ENCODE measurements at regions not wholly inside any gene's neighbourhood (a gene's known extent, or its start where the extent isn't known, plus 50 kb on each side); places are given as distances from the start of the nearest gene placed in this dataset.

DNA sequence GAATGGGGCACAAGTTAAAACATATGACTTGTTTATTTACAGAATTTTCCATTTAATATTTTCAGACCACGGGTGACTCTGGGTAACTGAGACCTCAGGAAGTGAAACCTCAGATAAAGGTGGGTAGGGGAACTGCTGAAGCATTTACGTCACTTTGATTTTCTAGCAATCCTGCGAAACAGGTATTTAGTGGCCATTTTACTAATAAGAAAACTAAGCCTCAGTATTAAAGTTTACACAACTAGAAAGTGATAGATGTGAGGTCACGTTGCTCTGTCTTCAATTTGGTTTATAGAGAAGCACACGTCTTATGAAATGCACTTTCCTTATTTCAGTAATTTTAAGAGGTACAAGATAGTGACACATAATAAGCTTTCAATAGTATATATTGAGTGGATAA is 402.8 kb downstream of the FGF9 start:
- TF ChIP-seq, protein P1, sequence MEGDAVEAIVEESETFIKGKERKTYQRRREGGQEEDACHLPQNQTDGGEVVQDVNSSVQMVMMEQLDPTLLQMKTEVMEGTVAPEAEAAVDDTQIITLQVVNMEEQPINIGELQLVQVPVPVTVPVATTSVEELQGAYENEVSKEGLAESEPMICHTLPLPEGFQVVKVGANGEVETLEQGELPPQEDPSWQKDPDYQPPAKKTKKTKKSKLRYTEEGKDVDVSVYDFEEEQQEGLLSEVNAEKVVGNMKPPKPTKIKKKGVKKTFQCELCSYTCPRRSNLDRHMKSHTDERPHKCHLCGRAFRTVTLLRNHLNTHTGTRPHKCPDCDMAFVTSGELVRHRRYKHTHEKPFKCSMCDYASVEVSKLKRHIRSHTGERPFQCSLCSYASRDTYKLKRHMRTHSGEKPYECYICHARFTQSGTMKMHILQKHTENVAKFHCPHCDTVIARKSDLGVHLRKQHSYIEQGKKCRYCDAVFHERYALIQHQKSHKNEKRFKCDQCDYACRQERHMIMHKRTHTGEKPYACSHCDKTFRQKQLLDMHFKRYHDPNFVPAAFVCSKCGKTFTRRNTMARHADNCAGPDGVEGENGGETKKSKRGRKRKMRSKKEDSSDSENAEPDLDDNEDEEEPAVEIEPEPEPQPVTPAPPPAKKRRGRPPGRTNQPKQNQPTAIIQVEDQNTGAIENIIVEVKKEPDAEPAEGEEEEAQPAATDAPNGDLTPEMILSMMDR (conservative IDR thresholded peaks at IDR 0.05), result no peak
- Histone ChIP-seq H3K23me2 (ENCODE audit: insufficient read length, low read depth, low read length, poor library complexity, severe bottlenecking) (no peaks in the 10 kb centered on the region), H4K5ac (ENCODE audit: insufficient read length, low read depth, low read length) (no peak overlapping the region), H2BK12ac (ENCODE audit: insufficient read length, low read depth, low read length) (no peak overlapping the region), H3K9ac (ENCODE audit: extremely low read depth, insufficient read length, low read length) (no peak overlapping the region), H3K79me2 (ENCODE audit: insufficient read depth, low read length) (no peaks in the 10 kb centered on the region), H3K18ac (ENCODE audit: insufficient read length, low read depth, low read length) (no peak overlapping the region), H3K14ac (ENCODE audit: insufficient read depth, low read length) (no peak overlapping the region), H4K20me1 (ENCODE audit: control insufficient read depth, insufficient read depth, insufficient read length) (no peaks in the 10 kb centered on the region), H4K8ac (replicated peaks; ENCODE audit: insufficient read length, low read depth, low read length) (no peak overlapping the region), H3K9me3 (ENCODE audit: control insufficient read depth, low read depth, low read length) (no peaks in the 10 kb centered on the region), H3K23ac (ENCODE audit: insufficient read length, low read depth, low read length) (no peak overlapping the region), H3K27ac (ENCODE audit: insufficient read length, low read depth, low read length) (no peak overlapping the region), H2AFZ (ENCODE audit: low read length) (no peak overlapping the region), H3K4ac (ENCODE audit: low read depth, low read length) (no peak overlapping the region), H3K56ac (ENCODE audit: insufficient read length, low read depth, low read length) (no peak overlapping the region), H3K79me1 (ENCODE audit: insufficient read depth, low read depth, low read length, poor library complexity, severe bottlenecking) (no peaks in the 10 kb centered on the region), H2BK5ac (ENCODE audit: insufficient read length, low read length) (no peak overlapping the region), H2BK20ac (ENCODE audit: low read depth, low read length, poor library complexity, severe bottlenecking) (no peak overlapping the region), H3T11ph (ENCODE audit: low read length) (no peak overlapping the region), H2BK15ac (ENCODE audit: low read depth, low read length) (no peak overlapping the region), H2BK120ac (ENCODE audit: low read depth, low read length, poor library complexity, severe bottlenecking) (no peak overlapping the region), H3K27me3 (ENCODE audit: insufficient read depth, low read length) (peaks cover 4% of the 10 kb centered on the region; the same call in 1 of the 2 replicates), H4K91ac (ENCODE audit: insufficient read length, low read depth, low read length) (no peak overlapping the region), H2AK5ac (ENCODE audit: insufficient read length, low read length) (no peak overlapping the region), H3K4me2 (ENCODE audit: insufficient read depth, insufficient read length, low read length) (no peak overlapping the region), H3K4me1 (ENCODE audit: insufficient read depth, low read length) (no peaks in the 10 kb centered on the region)
- H3K27me3 Mint-ChIP-seq (ENCODE audit: low read depth), result peaks cover 20% of the 10 kb centered on the region
- H3K4me3 Mint-ChIP-seq, result no peak overlapping the region
- no peaks in the 10 kb centered on the region for H3K36me3 Mint-ChIP-seq (ENCODE audit: insufficient read depth in 1 of 3, low read depth in 3 of 3)
- no peak overlapping the region for H3K27ac Mint-ChIP-seq
- DNase-seq, result no peak
- WGBS (ENCODE audit: extremely low coverage, insufficient read length, low lambda C conversion rate), result no CpG with 5 or more reads among the region's 5 CpGs
- no peaks in the 10 kb centered on the region for H3K9me3 Mint-ChIP-seq
- peaks cover 5 to 9% of the 10 kb centered on the region in 2 experiments; a peak in 3 of 4 replicates for H3K4me1 Mint-ChIP-seq
